ENCODE measurements at regions not wholly inside any gene's neighbourhood (a gene's known extent, or its start where the extent isn't known, plus 50 kb on each side); places are given as distances from the start of the nearest gene placed in this dataset.

GRCh38 chr4:129899849-129900248 is 803.9 kb downstream of the C4orf33 start:
- CTCF ChIA-PET = no interaction called here
- no peaks in the 10 kb centered on the region for H3K4me1 Mint-ChIP-seq
- no peak for ATAC-seq (ENCODE audit: low read depth)

DNA sequence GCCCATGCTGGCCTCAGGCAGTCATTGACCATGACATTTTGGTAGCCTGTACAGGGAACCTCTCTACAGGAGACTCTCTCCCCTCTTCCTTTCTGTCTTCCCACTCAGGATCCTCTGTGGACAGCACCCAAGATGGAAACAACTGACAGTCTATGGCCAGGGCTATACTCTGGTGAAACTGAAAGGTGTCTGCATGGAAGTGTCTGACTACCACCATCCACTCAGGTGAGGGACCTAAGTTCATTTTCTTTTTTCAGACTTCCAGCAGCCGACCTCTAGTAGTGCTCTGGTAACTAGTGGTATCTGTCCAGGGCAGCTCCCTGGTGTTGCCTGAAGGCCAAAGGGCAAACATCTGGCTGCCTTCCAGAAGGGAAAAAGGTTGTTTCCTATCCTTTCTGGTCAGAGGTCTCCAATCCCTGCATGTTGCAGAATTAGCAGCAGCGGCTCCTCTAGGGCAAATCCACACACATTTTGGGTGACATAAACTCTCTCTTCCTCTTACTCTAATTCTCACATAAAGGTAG is 804.5 kb downstream of the C4orf33 start:
- Histone ChIP-seq H3K36me3 (replicated peaks in 1 of 2; ENCODE audit: control extremely low read depth in 1 of 2, control insufficient read depth in 1 of 2, extremely low read depth in 1 of 2, insufficient read depth in 2 of 2, low read length in 1 of 2) (no peaks in the 10 kb centered on the region), H4K20me1 (ENCODE audit: control insufficient read depth, insufficient read depth, low read length, poor library complexity, severe bottlenecking) (no peaks in the 10 kb centered on the region), H3K27me3 (replicated peaks in 1 of 4; ENCODE audit: control extremely low read depth in 1 of 4, control insufficient read depth in 3 of 4, insufficient read depth in 4 of 4, low read length in 3 of 4) (no peaks in the 10 kb centered on the region), H3K4me3 (ENCODE audit: control extremely low read depth in 1 of 5, extremely low read depth in 1 of 5, insufficient read depth in 1 of 5, low read depth in 2 of 5, low read length in 4 of 5) (no peak overlapping the region), H3K27ac (ENCODE audit: low read length in 2 of 2) (no peak overlapping the region), H3K4me1 (ENCODE audit: control insufficient read depth in 2 of 2, insufficient read depth in 2 of 2, low read length in 2 of 2) (no peaks in the 10 kb centered on the region), H3K9ac (ENCODE audit: low read length) (no peak overlapping the region), H3K4me2 (replicated peaks; ENCODE audit: low read depth, low read length, poor library complexity, severe bottlenecking) (no peak overlapping the region), H3K9me3 (ENCODE audit: control extremely low read depth in 1 of 3, control insufficient read depth in 2 of 3, insufficient read depth in 1 of 3, low read length in 2 of 3) (no peaks in the 10 kb centered on the region), H2AFZ (ENCODE audit: insufficient read depth, low read depth, low read length, poor library complexity, severe bottlenecking) (no peak overlapping the region), H3K79me2 (ENCODE audit: control insufficient read depth, insufficient read depth, low read length) (no peaks in the 10 kb centered on the region)
- intact Hi-C loops (cut with micrococcal nuclease) = no loop called here
- H3K4me3 Mint-ChIP-seq = no peak overlapping the region
- H3K4me1 Mint-ChIP-seq = no peaks in the 10 kb centered on the region
- H3K9me3 Mint-ChIP-seq (ENCODE audit: insufficient read depth) = no peaks in the 10 kb centered on the region
- CTCF ChIA-PET = no interaction called here
- H3K27me3 Mint-ChIP-seq = no peaks in the 10 kb centered on the region
- H3K27ac Mint-ChIP-seq = no peak overlapping the region
- POLR2A ChIA-PET = no interaction called here
- ATAC-seq (ENCODE audit: low read depth) (no peak), DNase-seq (no peak)
- WGBS (ENCODE audit: insufficient coverage) = 81% methylated on average over 2 of the region's 2 CpGs
- no peak for TF ChIP-seq EZH2 (IDR thresholded peaks at IDR 0.05; ENCODE audit: borderline replicate concordance, insufficient read depth, low read depth, low read length, poor library complexity, severe bottlenecking)
- TF ChIP-seq CTCF (IDR thresholded peaks at IDR 0.05) = no peak

More at GRCh38 chr4:129899849-129900248, 803.9 kb downstream of the C4orf33 start:
- Histone ChIP-seq H3K4me3 (ENCODE audit: control extremely low read depth in 1 of 5, extremely low read depth in 1 of 5, insufficient read depth in 1 of 5, low read depth in 2 of 5, low read length in 4 of 5) (no peak overlapping the region), H3K27ac (ENCODE audit: low read length in 2 of 2) (no peak overlapping the region), H3K9ac (ENCODE audit: low read length) (no peak overlapping the region), H3K9me3 (ENCODE audit: control extremely low read depth in 1 of 3, control insufficient read depth in 2 of 3, insufficient read depth in 1 of 3, low read length in 2 of 3) (no peaks in the 10 kb centered on the region), H3K4me2 (replicated peaks; ENCODE audit: low read depth, low read length, poor library complexity, severe bottlenecking) (no peak overlapping the region), H3K79me2 (ENCODE audit: control insufficient read depth, insufficient read depth, low read length) (no peaks in the 10 kb centered on the region), H3K36me3 (replicated peaks in 1 of 2; ENCODE audit: control extremely low read depth in 1 of 2, control insufficient read depth in 1 of 2, extremely low read depth in 1 of 2, insufficient read depth in 2 of 2, low read length in 1 of 2) (no peaks in the 10 kb centered on the region), H4K20me1 (ENCODE audit: control insufficient read depth, insufficient read depth, low read length, poor library complexity, severe bottlenecking) (no peaks in the 10 kb centered on the region), H3K27me3 (replicated peaks in 1 of 4; ENCODE audit: control extremely low read depth in 1 of 4, control insufficient read depth in 3 of 4, insufficient read depth in 4 of 4, low read length in 3 of 4) (no peaks in the 10 kb centered on the region), H3K4me1 (ENCODE audit: control insufficient read depth in 2 of 2, insufficient read depth in 2 of 2, low read length in 2 of 2) (no peaks in the 10 kb centered on the region), H2AFZ (ENCODE audit: insufficient read depth, low read depth, low read length, poor library complexity, severe bottlenecking) (no peak overlapping the region)
- Mint-ChIP-seq H3K27ac (no peak overlapping the region), H3K4me3 (no peak overlapping the region), H3K27me3 (no peaks in the 10 kb centered on the region), H3K9me3 (ENCODE audit: insufficient read depth) (no peaks in the 10 kb centered on the region)
- POLR2A ChIA-PET = no interaction called here
- intact Hi-C loops (cut with micrococcal nuclease) = no loop called here
- TF ChIP-seq CTCF (IDR thresholded peaks at IDR 0.05) (no peak), EZH2 (IDR thresholded peaks at IDR 0.05; ENCODE audit: borderline replicate concordance, insufficient read depth, low read depth, low read length, poor library complexity, severe bottlenecking) (no peak)
- WGBS (ENCODE audit: insufficient coverage) = 50% methylated on average over 2 of the region's 3 CpGs
- DNase-seq = no peak

Measured in B cell (primary cell).